ENCODE measurements at regions not wholly inside any gene's neighbourhood (a gene's known extent, or its start where the extent isn't known, plus 50 kb on each side); places are given as distances from the start of the nearest gene placed in this dataset.

GRCh38 chr13:109541081-109541480 is 245.3 kb downstream of the IRS2 start:
- Histone ChIP-seq H3K27me3 (ENCODE audit: insufficient read depth, low read depth, severe bottlenecking) (no peaks in the 10 kb centered on the region), H3K27ac (no peak overlapping the region), H3K36me3 (no peaks in the 10 kb centered on the region), H3K9me3 (ENCODE audit: severe bottlenecking) (no peaks in the 10 kb centered on the region), H3K4me3 (ENCODE audit: low read depth, low read length) (no peak overlapping the region)
- no peak for TF ChIP-seq CTCF (IDR thresholded peaks at IDR 0.05; ENCODE audit: low read depth, low read length)
- DNase-seq = no peak

DNA sequence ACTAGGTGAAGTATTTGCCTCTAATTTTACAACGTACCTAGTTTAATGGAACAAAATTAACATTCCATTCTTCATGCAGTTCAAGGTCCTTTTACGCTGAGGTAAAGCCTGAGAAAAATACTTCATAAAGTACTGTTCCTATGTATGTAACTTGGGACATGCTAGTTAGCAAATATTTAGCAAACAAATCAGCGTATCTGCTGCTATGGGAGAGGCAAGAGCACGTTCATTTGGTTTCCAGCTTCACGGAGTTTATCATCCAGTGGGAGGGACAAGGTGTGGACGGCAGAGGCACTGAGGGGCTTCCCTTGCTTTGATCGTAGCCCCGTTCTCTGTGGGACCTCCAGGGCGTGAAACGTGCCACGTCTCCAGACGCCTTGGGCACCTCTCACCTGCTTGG is 248.8 kb downstream of the IRS2 start:
- H3K27ac ChIP-seq = no peak overlapping the region
- no peaks in the 10 kb centered on the region for H3K27me3 ChIP-seq (ENCODE audit: insufficient read depth, low read depth, severe bottlenecking)
- no peak for TF ChIP-seq CTCF (IDR thresholded peaks at IDR 0.05; ENCODE audit: low read depth, low read length)
- DNase-seq = no peak
- no peak overlapping the region for H3K4me3 ChIP-seq (ENCODE audit: low read depth, low read length)
- no peaks in the 10 kb centered on the region for H3K9me3 ChIP-seq (ENCODE audit: severe bottlenecking)
- H3K36me3 ChIP-seq = no peaks in the 10 kb centered on the region

GRCh38 chr13:109533350-109533749 is 253.0 kb downstream of the IRS2 start:
- no peak for DNase-seq
- Histone ChIP-seq H3K36me3 (no peaks in the 10 kb centered on the region), H3K27ac (no peak overlapping the region), H3K27me3 (ENCODE audit: insufficient read depth, low read depth, severe bottlenecking) (no peaks in the 10 kb centered on the region), H3K4me3 (ENCODE audit: low read depth, low read length) (no peak overlapping the region), H3K9me3 (ENCODE audit: severe bottlenecking) (no peaks in the 10 kb centered on the region)
- TF ChIP-seq CTCF (IDR thresholded peaks at IDR 0.05; ENCODE audit: low read depth, low read length) = no peak

DNA sequence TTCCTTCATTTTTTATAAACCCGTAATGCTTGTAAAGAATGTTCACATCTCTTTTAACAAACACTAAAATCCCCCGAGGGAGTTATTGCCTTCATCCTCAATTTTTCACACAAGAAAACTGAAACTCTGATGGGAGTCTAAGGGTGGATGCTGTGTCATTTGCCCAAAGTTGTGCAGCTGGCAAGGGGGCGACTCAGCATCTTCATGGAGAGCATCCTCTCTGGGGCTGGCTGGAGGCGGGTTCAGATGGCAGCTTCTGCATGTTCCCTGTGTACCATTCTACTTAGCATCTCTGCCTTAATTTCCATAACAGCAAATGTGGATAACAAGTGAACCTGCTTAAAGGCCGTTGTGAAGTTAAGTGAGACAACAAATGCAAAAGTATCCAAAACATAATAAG is 256.4 kb downstream of the IRS2 start:
- TF ChIP-seq CTCF (IDR thresholded peaks at IDR 0.05; ENCODE audit: low read depth, low read length) = no peak
- no peak overlapping the region for H3K27ac ChIP-seq
- no peak for DNase-seq
- no peaks in the 10 kb centered on the region for H3K9me3 ChIP-seq (ENCODE audit: severe bottlenecking)
- H3K36me3 ChIP-seq = no peaks in the 10 kb centered on the region
- no peak overlapping the region for H3K4me3 ChIP-seq (ENCODE audit: low read depth, low read length)
- H3K27me3 ChIP-seq (ENCODE audit: insufficient read depth, low read depth, severe bottlenecking) = no peaks in the 10 kb centered on the region

- Histone ChIP-seq H3K36me3 (no peaks in the 10 kb centered on the region), H3K27ac (no peak overlapping the region), H3K4me3 (ENCODE audit: low read depth, low read length) (no peak overlapping the region), H3K27me3 (ENCODE audit: insufficient read depth, low read depth, severe bottlenecking) (no peaks in the 10 kb centered on the region), H3K9me3 (ENCODE audit: severe bottlenecking) (no peaks in the 10 kb centered on the region)
- DNase-seq = no peak
- no peak for TF ChIP-seq CTCF (IDR thresholded peaks at IDR 0.05; ENCODE audit: low read depth, low read length)
These were observed 264.7 kb downstream of the IRS2 start for GRCh38 chr13:109521719-109522118.

- DNase-seq = no peak
- Histone ChIP-seq H3K27me3 (ENCODE audit: insufficient read depth, low read depth, severe bottlenecking) (no peaks in the 10 kb centered on the region), H3K9me3 (ENCODE audit: severe bottlenecking) (no peaks in the 10 kb centered on the region), H3K4me3 (ENCODE audit: low read depth, low read length) (no peak overlapping the region), H3K27ac (no peak overlapping the region), H3K36me3 (no peaks in the 10 kb centered on the region)
- no peak for TF ChIP-seq CTCF (IDR thresholded peaks at IDR 0.05; ENCODE audit: low read depth, low read length)
These were observed 268.9 kb downstream of the IRS2 start for GRCh38 chr13:109517517-109517916.
